ENCODE measurements at regions not wholly inside any gene's neighbourhood (a gene's known extent, or its start where the extent isn't known, plus 50 kb on each side); places are given as distances from the start of the nearest gene placed in this dataset.

DNA sequence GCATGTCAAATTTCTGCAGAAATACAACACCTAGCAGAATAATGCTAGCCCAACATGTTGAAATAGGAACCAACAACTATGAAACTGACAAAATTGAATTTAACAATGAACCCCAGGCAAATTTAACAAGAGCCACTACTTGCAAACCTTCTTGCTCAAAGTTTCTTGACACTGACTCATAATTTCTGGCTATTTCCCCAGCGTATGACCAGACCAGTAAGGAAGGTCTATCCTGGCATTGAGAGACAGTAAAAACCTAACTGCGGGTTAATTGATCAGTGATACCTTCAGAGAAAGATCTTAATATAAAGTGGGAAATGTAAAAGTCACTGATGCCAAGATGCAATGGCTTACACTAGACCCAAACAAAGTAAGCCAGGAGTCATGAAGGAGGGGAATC, 510.1 kb downstream of the ARL4A start:
- Histone ChIP-seq H3K4me1 (no peaks in the 10 kb centered on the region), H3K9me3 (no peaks in the 10 kb centered on the region), H3K4me3 (no peak overlapping the region), H3K36me3 (ENCODE audit: insufficient read depth in 1 of 2, low read depth in 1 of 2) (no peaks in the 10 kb centered on the region), H3K27me3 (ENCODE audit: insufficient read depth in 3 of 3, low read length in 2 of 3) (no peaks in the 10 kb centered on the region), H3K27ac (no peak overlapping the region)
- intact Hi-C loops (cut with DNase I): no loop called here
- TF ChIP-seq, protein P1, sequence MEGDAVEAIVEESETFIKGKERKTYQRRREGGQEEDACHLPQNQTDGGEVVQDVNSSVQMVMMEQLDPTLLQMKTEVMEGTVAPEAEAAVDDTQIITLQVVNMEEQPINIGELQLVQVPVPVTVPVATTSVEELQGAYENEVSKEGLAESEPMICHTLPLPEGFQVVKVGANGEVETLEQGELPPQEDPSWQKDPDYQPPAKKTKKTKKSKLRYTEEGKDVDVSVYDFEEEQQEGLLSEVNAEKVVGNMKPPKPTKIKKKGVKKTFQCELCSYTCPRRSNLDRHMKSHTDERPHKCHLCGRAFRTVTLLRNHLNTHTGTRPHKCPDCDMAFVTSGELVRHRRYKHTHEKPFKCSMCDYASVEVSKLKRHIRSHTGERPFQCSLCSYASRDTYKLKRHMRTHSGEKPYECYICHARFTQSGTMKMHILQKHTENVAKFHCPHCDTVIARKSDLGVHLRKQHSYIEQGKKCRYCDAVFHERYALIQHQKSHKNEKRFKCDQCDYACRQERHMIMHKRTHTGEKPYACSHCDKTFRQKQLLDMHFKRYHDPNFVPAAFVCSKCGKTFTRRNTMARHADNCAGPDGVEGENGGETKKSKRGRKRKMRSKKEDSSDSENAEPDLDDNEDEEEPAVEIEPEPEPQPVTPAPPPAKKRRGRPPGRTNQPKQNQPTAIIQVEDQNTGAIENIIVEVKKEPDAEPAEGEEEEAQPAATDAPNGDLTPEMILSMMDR (IDR thresholded peaks at IDR 0.05): no peak
- 50 to 73% (median 61%) methylated on average over 2 of the region's 2 CpGs for WGBS, 3 donors
- DNase-seq: no peak
- ATAC-seq: no peak

DNA sequence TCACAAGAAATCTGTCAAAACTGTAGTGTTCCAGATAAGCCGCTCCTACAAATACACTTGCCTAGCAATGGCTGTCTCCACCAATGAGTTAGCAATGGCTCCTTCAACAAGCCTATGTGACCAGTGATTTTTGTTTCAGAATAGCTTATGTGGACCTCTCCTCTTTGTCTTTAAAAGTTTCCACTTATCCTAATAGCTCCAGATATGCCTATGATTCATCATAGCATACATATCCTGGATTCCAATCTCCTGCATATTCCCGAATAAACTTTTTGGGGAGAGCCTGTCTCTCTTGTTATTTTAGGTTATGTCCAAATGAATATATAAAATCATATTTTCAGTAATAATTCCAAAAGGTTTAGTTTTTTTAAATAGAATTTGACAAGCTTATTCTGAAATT, 510.6 kb downstream of the ARL4A start:
- H3K9me3 ChIP-seq: no peaks in the 10 kb centered on the region
- ATAC-seq: no peak
- no peak for DNase-seq
- no peak overlapping the region for H3K27ac ChIP-seq
- H3K4me1 ChIP-seq: no peaks in the 10 kb centered on the region
- no peaks in the 10 kb centered on the region for H3K27me3 ChIP-seq (ENCODE audit: insufficient read depth in 3 of 3, low read length in 2 of 3)
- TF ChIP-seq, protein P1 (IDR thresholded peaks at IDR 0.05): no peak
- WGBS, 3 donors: 94 to 95% (median 94%) methylated on average over 2 of the region's 2 CpGs
- no peak overlapping the region for H3K4me3 ChIP-seq
- no peaks in the 10 kb centered on the region for H3K36me3 ChIP-seq (ENCODE audit: insufficient read depth in 1 of 2, low read depth in 1 of 2)
- intact Hi-C loops (cut with DNase I): no loop called here

DNA sequence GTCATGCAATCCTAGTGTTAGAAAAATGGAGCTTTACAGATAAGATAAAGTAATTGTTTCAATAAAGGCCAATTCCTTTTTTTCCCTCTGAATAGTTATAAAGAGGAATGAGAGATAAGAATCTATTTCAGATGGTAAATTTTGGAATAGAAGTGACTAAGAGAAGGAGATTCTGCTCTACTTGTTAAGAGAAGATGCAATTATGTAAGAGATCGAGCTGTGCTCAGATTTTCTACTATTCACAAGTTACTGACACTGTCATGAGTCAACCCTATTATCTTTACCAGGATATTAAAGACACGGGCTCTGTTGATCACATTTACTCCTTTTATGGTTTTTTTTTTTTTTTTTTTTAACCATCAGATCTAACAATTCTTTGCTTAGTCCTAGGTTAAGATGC, 511.3 kb downstream of the ARL4A start:
- no peak for ATAC-seq
- Histone ChIP-seq H3K27ac (no peak overlapping the region), H3K36me3 (ENCODE audit: insufficient read depth in 1 of 2, low read depth in 1 of 2) (no peaks in the 10 kb centered on the region), H3K27me3 (ENCODE audit: insufficient read depth in 3 of 3, low read length in 2 of 3) (no peaks in the 10 kb centered on the region), H3K9me3 (no peaks in the 10 kb centered on the region), H3K4me3 (no peak overlapping the region), H3K4me1 (no peaks in the 10 kb centered on the region)
- DNase-seq: no peak
- WGBS, 3 donors: 74 to 76% (median 74%) methylated on average over 2 of the region's 2 CpGs
- intact Hi-C loops (cut with DNase I): no loop called here
- TF ChIP-seq, protein P1 (IDR thresholded peaks at IDR 0.05): no peak

DNA sequence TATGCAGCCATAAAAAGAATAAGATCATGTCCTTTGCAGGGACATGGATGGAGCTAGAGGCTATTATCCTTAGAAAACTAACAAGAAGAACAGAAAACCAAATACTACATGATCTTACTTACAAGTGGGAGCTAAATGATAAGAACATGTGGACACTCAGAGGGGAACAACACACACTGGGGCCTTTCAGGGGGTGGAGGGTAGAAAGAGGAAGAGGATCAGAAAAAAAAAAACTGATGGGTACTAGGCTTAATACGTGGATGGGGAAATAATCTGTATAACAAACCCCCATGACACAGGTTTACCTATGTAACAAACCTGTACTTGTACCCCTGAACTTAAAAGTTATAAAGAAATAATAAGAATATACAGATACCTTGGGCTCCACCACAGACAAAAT, 514.2 kb downstream of the ARL4A start:
- no peaks in the 10 kb centered on the region for H3K27me3 ChIP-seq (ENCODE audit: insufficient read depth in 3 of 3, low read length in 2 of 3)
- H3K36me3 ChIP-seq (ENCODE audit: insufficient read depth in 1 of 2, low read depth in 1 of 2): no peaks in the 10 kb centered on the region
- H3K9me3 ChIP-seq: no peaks in the 10 kb centered on the region
- 65 to 83% (median 79%) methylated on average over 1 of the region's 1 CpG for WGBS, 3 donors
- ATAC-seq: no peak
- TF ChIP-seq, protein P1 (IDR thresholded peaks at IDR 0.05): no peak
- H3K4me1 ChIP-seq: no peaks in the 10 kb centered on the region
- DNase-seq: no peak
- intact Hi-C loops (cut with DNase I): no loop called here
- H3K27ac ChIP-seq: no peak overlapping the region
- no peak overlapping the region for H3K4me3 ChIP-seq

DNA sequence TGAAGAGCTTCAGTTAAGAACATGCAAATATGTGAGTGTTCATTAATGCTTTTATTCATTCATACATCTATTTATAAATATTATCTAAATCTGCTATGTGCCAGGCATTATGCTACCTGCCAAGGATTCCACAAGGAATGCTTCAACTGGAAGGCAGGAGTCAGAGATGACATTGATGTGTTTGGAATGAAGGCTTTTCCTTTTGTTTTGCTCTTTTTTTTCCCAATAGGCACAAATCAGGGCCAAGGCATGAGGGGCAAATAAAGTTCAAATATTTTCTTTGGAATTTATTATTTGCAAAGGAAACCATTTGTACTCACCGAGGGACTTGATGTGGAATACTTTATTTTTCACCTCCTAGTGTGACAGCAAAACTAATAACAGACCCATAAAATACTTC, 530.3 kb downstream of the ARL4A start:
- Histone ChIP-seq H3K27ac (no peak overlapping the region), H3K9me3 (no peaks in the 10 kb centered on the region), H3K4me3 (no peak overlapping the region), H3K27me3 (ENCODE audit: insufficient read depth in 3 of 3, low read length in 2 of 3) (no peaks in the 10 kb centered on the region), H3K36me3 (ENCODE audit: insufficient read depth in 1 of 2, low read depth in 1 of 2) (no peaks in the 10 kb centered on the region), H3K4me1 (no peaks in the 10 kb centered on the region)
- WGBS, 3 donors: 17 to 26% (median 17%) methylated on average over 1 of the region's 1 CpG
- TF ChIP-seq, protein P1 (IDR thresholded peaks at IDR 0.05): no peak
- DNase-seq: no peak
- intact Hi-C loops (cut with DNase I): no loop called here
- ATAC-seq: no peak

All from psoas muscle (tissue), 7 donors.